HG03354 (cell line): ENCODE measurements at regions not wholly inside any gene's neighbourhood (a gene's known extent, or its start where the extent isn't known, plus 50 kb on each side); places are given as distances from the start of the nearest gene placed in this dataset.
"Not testable (repeated sequence)": the region's sequence is repeated elsewhere in the genome, so short reads cannot be mapped to it uniquely, and the experiment has no call there.

Experiments
- ATAC-seq: cut with Tn5 transposase; IDR thresholded peaks from one replicate; pipeline ENCODE4 v1.9.1; 2021; ENCODE audit warnings: mild to moderate bottlenecking; ENCODE audit not compliant: unreplicated experiment, poor library complexity, severe bottlenecking

GRCh38 chr3:20931834-20932233 lies 745.8 kb upstream of the SGO1 start:
- no peak for ATAC-seq

GRCh38 chr3:20930034-20930433 lies 744.0 kb upstream of the SGO1 start:
- ATAC-seq, result no peak

GRCh38 chr3:20924646-20925385 lies 738.8 kb upstream of the SGO1 start:
- ATAC-seq, result no peak

GRCh38 chr3:20921112-20921511 lies 735.1 kb upstream of the SGO1 start:
- not testable (repeated sequence) for ATAC-seq

GRCh38 chr3:20916951-20917606 lies 731.1 kb upstream of the SGO1 start:
- ATAC-seq, result no peak

- no peak for ATAC-seq
Observed at GRCh38 chr3:20914310-20914709, 728.3 kb upstream of the SGO1 start.

GRCh38 chr3:20912406-20912805 lies 726.4 kb upstream of the SGO1 start:
- ATAC-seq, result no peak

- no peak for ATAC-seq
Observed at GRCh38 chr3:20909511-20909910, 723.5 kb upstream of the SGO1 start.

GRCh38 chr3:20905210-20905805 lies 719.3 kb upstream of the SGO1 start:
- no peak for ATAC-seq

- no peak for ATAC-seq
Observed at GRCh38 chr3:20904671-20905070, 718.7 kb upstream of the SGO1 start.

- no peak for ATAC-seq
Observed at GRCh38 chr3:20898962-20899361, 713.0 kb upstream of the SGO1 start.

- no peak for ATAC-seq
Observed at GRCh38 chr3:20890111-20890519, 704.1 kb upstream of the SGO1 start.

GRCh38 chr3:20878691-20879090 lies 692.7 kb upstream of the SGO1 start:
- ATAC-seq, result no peak

- no peak for ATAC-seq
Observed at GRCh38 chr3:20873235-20873634, 687.2 kb upstream of the SGO1 start.

GRCh38 chr3:20870106-20870899 lies 684.3 kb upstream of the SGO1 start:
- no peak for ATAC-seq

GRCh38 chr3:20865803-20866202 lies 679.8 kb upstream of the SGO1 start:
- no peak for ATAC-seq

GRCh38 chr3:20861454-20861853 lies 675.4 kb upstream of the SGO1 start:
- ATAC-seq, result no peak

- no peak for ATAC-seq
Observed at GRCh38 chr3:20857636-20858035, 671.6 kb upstream of the SGO1 start.

- no peak for ATAC-seq
Observed at GRCh38 chr3:20853890-20854289, 667.9 kb upstream of the SGO1 start.

GRCh38 chr3:20852712-20853111 lies 666.7 kb upstream of the SGO1 start:
- ATAC-seq, result no peak
